Muscle layer of duodenum (tissue), 2 donors: ENCODE measurements at regions not wholly inside any gene's neighbourhood (a gene's known extent, or its start where the extent isn't known, plus 50 kb on each side); places are given as distances from the start of the nearest gene placed in this dataset.

Experiments
- H3K27ac ChIP-seq: one replicate; pipeline ENCODE4 v1.7.0; 2013; ENCODE audit warnings: mild to moderate bottlenecking, low read length
- H3K27me3 ChIP-seq: one replicate; pipeline ENCODE4 v1.7.0; 2013; ENCODE audit warnings: low read depth, mild to moderate bottlenecking, control low read depth, low read length
- H3K36me3 ChIP-seq, 2 donors: one replicate each; pipeline ENCODE4 v1.7.0; 2013; ENCODE audit warnings: low read length in 2 of 2, control low read depth in 1 of 2, mild to moderate bottlenecking in 1 of 2; ENCODE audit not compliant: insufficient read depth in 2 of 2, control insufficient read depth in 1 of 2
- H3K4me1 ChIP-seq, 2 donors: one replicate each; pipeline ENCODE4 v1.7.0; 2013; ENCODE audit warnings: low read length in 2 of 2, mild to moderate bottlenecking in 2 of 2, control low read depth in 1 of 2, moderate library complexity in 1 of 2; ENCODE audit not compliant: insufficient read depth in 2 of 2, control insufficient read depth in 1 of 2
- H3K4me3 ChIP-seq, 2 donors: one replicate each; pipeline ENCODE4 v1.7.0; 2013; ENCODE audit warnings: low read length in 2 of 2, low read depth in 1 of 2, mild to moderate bottlenecking in 1 of 2
- H3K9me3 ChIP-seq, 2 donors: one replicate each; pipeline ENCODE4 v1.7.0; 2013; ENCODE audit warnings: low read length in 2 of 2, control low read depth in 1 of 2, mild to moderate bottlenecking in 1 of 2; ENCODE audit not compliant: control insufficient read depth in 1 of 2
- donor health status: healthy.

- Histone ChIP-seq H3K27ac (no peak overlapping the region), H3K4me1 (no peaks in the 10 kb centered on the region), H3K9me3 (no peaks in the 10 kb centered on the region), H3K4me3 (no peak overlapping the region), H3K27me3 (no peaks in the 10 kb centered on the region), H3K36me3 (no peaks in the 10 kb centered on the region)
Measured at GRCh38 chr5:155773680-155774079, 553.3 kb upstream of the SGCD start.

- H3K27ac ChIP-seq: no peak overlapping the region
- no peaks in the 10 kb centered on the region for H3K36me3 ChIP-seq
Measured at GRCh38 chr5:155780260-155780659, 546.7 kb upstream of the SGCD start.

GRCh38 chr5:155783246-155783645 lies 543.7 kb upstream of the SGCD start:
- Histone ChIP-seq H3K4me1 (no peaks in the 10 kb centered on the region), H3K27me3 (no peaks in the 10 kb centered on the region), H3K36me3 (no peaks in the 10 kb centered on the region), H3K9me3 (no peaks in the 10 kb centered on the region), H3K27ac (no peak overlapping the region), H3K4me3 (no peak overlapping the region)

More at GRCh38 chr5:155780260-155780659, 546.7 kb upstream of the SGCD start:
- Histone ChIP-seq H3K4me1 (no peaks in the 10 kb centered on the region), H3K27me3 (no peaks in the 10 kb centered on the region), H3K4me3 (no peak overlapping the region), H3K9me3 (no peaks in the 10 kb centered on the region)

GRCh38 chr5:155783791-155784190 lies 543.2 kb upstream of the SGCD start:
- no peak overlapping the region for H3K27ac ChIP-seq
- no peaks in the 10 kb centered on the region for H3K27me3 ChIP-seq
- H3K9me3 ChIP-seq: no peaks in the 10 kb centered on the region
- no peaks in the 10 kb centered on the region for H3K36me3 ChIP-seq
- H3K4me1 ChIP-seq: no peaks in the 10 kb centered on the region
- no peak overlapping the region for H3K4me3 ChIP-seq

GRCh38 chr5:155786108-155786507 lies 540.9 kb upstream of the SGCD start:
- H3K9me3 ChIP-seq: no peaks in the 10 kb centered on the region
- H3K27me3 ChIP-seq: no peaks in the 10 kb centered on the region
- no peak overlapping the region for H3K4me3 ChIP-seq
- H3K36me3 ChIP-seq: no peaks in the 10 kb centered on the region
- no peak overlapping the region for H3K27ac ChIP-seq
- H3K4me1 ChIP-seq: no peaks in the 10 kb centered on the region

- no peaks in the 10 kb centered on the region for H3K27me3 ChIP-seq
- peaks cover 0 to 10% of the 10 kb centered on the region in 2 donors for H3K9me3 ChIP-seq
- H3K4me1 ChIP-seq: no peaks in the 10 kb centered on the region
- H3K4me3 ChIP-seq: no peak overlapping the region
- H3K36me3 ChIP-seq: no peaks in the 10 kb centered on the region
- H3K27ac ChIP-seq: no peak overlapping the region
Measured at GRCh38 chr5:155792873-155793272, 534.1 kb upstream of the SGCD start.

GRCh38 chr5:155794795-155795194 lies 532.2 kb upstream of the SGCD start:
- H3K27ac ChIP-seq: no peak overlapping the region
- no peak overlapping the region for H3K4me3 ChIP-seq
- no peaks in the 10 kb centered on the region for H3K27me3 ChIP-seq
- no peaks in the 10 kb centered on the region for H3K36me3 ChIP-seq
- H3K9me3 ChIP-seq: peaks cover 0 to 10% of the 10 kb centered on the region in 2 donors
- no peaks in the 10 kb centered on the region for H3K4me1 ChIP-seq

GRCh38 chr5:155799308-155799707 lies 527.7 kb upstream of the SGCD start:
- no peaks in the 10 kb centered on the region for H3K27me3 ChIP-seq
- no peak overlapping the region for H3K4me3 ChIP-seq
- peaks cover 0 to 5% of the 10 kb centered on the region in 2 donors for H3K9me3 ChIP-seq
- no peak overlapping the region for H3K27ac ChIP-seq
- no peaks in the 10 kb centered on the region for H3K36me3 ChIP-seq
- H3K4me1 ChIP-seq: no peaks in the 10 kb centered on the region

GRCh38 chr5:155807884-155808576 lies 518.9 kb upstream of the SGCD start:
- H3K4me3 ChIP-seq: no peak overlapping the region
- no peaks in the 10 kb centered on the region for H3K27me3 ChIP-seq

GRCh38 chr5:155815248-155815647 lies 511.7 kb upstream of the SGCD start:
- Histone ChIP-seq H3K9me3 (no peaks in the 10 kb centered on the region), H3K4me1 (no peaks in the 10 kb centered on the region), H3K27ac (no peak overlapping the region)

More at GRCh38 chr5:155807884-155808576, 518.9 kb upstream of the SGCD start:
- Histone ChIP-seq H3K4me1 (no peaks in the 10 kb centered on the region), H3K9me3 (no peaks in the 10 kb centered on the region), H3K36me3 (no peaks in the 10 kb centered on the region), H3K27ac (no peak overlapping the region)

GRCh38 chr5:155822177-155822576 lies 504.8 kb upstream of the SGCD start:
- H3K36me3 ChIP-seq: no peaks in the 10 kb centered on the region

More at GRCh38 chr5:155815248-155815647, 511.7 kb upstream of the SGCD start:
- no peaks in the 10 kb centered on the region for H3K27me3 ChIP-seq
- no peaks in the 10 kb centered on the region for H3K36me3 ChIP-seq
- no peak overlapping the region for H3K4me3 ChIP-seq

More at GRCh38 chr5:155822177-155822576, 504.8 kb upstream of the SGCD start:
- Histone ChIP-seq H3K27ac (no peak overlapping the region), H3K9me3 (no peaks in the 10 kb centered on the region), H3K27me3 (no peaks in the 10 kb centered on the region), H3K4me1 (no peaks in the 10 kb centered on the region), H3K4me3 (no peak overlapping the region)
